ENCODE measurements at regions not wholly inside any gene's neighbourhood (a gene's known extent, or its start where the extent isn't known, plus 50 kb on each side); places are given as distances from the start of the nearest gene placed in this dataset.

DNA sequence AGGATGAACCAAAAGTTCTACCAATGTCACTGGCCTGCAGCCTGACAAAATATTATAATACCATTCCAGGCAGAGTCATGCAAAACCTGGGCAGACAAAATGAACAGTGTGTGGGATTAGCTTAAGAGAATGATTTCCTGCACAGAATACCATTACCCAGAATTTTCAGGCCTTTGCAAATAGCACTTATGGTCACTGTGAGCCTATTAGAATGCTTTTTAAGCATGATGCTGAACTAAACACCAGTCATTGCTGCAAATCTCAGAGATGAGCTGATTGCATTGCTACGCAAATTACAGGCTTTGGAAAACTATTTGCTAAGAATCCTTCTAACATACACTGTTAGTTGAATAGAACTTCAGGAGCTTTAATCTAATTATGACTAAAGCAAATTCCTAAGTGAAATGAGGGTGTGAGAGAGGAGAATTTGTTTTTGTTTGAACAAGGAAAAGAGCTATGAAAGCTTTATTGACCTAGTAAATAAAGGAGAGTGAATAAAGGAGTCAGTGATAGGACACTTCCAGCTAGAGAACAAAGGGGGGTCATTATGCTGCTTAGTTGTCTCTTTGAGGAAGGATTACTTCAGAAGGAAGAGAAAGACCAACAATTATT, 398.8 kb downstream of the HS3ST3B1 start:
- H3K27me3 ChIP-seq (replicated peaks; ENCODE audit: control insufficient read depth, insufficient read depth, low read length): no peaks in the 10 kb centered on the region
- DNase-seq (ENCODE audit: extremely low read depth, insufficient read length): no peak

DNA sequence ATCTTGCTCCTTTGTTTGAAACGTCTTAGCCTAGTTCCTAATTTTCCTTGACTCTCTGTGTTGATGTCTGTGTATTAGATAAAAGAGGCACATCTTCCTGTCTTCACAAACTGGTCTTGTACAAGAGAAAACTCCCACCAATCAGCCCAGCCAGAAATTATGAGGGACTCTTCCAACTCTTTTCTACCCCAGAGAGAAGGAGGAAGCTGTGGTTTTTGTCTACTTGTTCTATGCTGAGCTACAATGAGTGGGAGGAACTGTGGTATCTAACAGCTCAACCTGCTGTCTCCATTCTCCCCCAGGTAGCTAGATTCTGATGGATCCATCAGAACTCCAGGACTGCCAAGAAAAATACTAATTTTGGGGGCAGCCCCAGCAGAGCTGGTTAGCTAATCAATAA, 392.5 kb downstream of the HS3ST3B1 start:
- H3K27me3 ChIP-seq (replicated peaks; ENCODE audit: control insufficient read depth, insufficient read depth, low read length): no peaks in the 10 kb centered on the region
- TF ChIP-seq, protein P1, sequence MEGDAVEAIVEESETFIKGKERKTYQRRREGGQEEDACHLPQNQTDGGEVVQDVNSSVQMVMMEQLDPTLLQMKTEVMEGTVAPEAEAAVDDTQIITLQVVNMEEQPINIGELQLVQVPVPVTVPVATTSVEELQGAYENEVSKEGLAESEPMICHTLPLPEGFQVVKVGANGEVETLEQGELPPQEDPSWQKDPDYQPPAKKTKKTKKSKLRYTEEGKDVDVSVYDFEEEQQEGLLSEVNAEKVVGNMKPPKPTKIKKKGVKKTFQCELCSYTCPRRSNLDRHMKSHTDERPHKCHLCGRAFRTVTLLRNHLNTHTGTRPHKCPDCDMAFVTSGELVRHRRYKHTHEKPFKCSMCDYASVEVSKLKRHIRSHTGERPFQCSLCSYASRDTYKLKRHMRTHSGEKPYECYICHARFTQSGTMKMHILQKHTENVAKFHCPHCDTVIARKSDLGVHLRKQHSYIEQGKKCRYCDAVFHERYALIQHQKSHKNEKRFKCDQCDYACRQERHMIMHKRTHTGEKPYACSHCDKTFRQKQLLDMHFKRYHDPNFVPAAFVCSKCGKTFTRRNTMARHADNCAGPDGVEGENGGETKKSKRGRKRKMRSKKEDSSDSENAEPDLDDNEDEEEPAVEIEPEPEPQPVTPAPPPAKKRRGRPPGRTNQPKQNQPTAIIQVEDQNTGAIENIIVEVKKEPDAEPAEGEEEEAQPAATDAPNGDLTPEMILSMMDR (IDR thresholded peaks at IDR 0.05; ENCODE audit: insufficient read depth, low read length, poor library complexity, severe bottlenecking): no peak
- no peaks in the 10 kb centered on the region for H3K36me3 ChIP-seq (ENCODE audit: control insufficient read depth, insufficient read depth, low read length)
- DNase-seq (ENCODE audit: extremely low read depth, insufficient read length): no peak
- H3K4me3 ChIP-seq (replicated peaks; ENCODE audit: low read depth, low read length): no peak overlapping the region

More for the DNA sequence above, 398.8 kb downstream of the HS3ST3B1 start:
- Histone ChIP-seq H3K36me3 (ENCODE audit: control insufficient read depth, insufficient read depth, low read length) (no peaks in the 10 kb centered on the region), H3K4me3 (replicated peaks; ENCODE audit: low read depth, low read length) (no peak overlapping the region)
- TF ChIP-seq, protein P1 (IDR thresholded peaks at IDR 0.05; ENCODE audit: insufficient read depth, low read length, poor library complexity, severe bottlenecking): no peak

DNA sequence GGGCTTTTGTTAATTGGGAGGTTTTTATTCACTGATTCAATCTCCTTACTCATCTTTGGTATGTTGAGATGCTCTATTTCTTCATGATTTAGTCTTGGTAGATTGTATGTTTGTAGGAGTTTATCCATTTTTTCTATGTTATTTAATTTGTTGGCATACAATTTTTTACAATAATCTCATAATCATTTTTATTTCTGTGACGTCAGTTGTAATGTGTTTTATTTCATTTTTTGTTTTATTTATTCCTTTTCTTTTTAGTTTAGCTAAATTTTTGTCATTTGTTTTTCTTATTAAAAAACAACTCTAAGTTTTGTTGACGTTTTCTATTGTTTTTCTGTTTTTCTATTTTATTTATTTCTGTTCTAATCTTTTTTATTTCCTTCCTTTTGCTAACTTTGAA, 389.8 kb downstream of the HS3ST3B1 start:
- TF ChIP-seq, protein P1 (IDR thresholded peaks at IDR 0.05; ENCODE audit: insufficient read depth, low read length, poor library complexity, severe bottlenecking): no peak
- no peak for DNase-seq (ENCODE audit: extremely low read depth, insufficient read length)
- H3K4me3 ChIP-seq (replicated peaks; ENCODE audit: low read depth, low read length): no peak overlapping the region
- no peaks in the 10 kb centered on the region for H3K36me3 ChIP-seq (ENCODE audit: control insufficient read depth, insufficient read depth, low read length)
- H3K27me3 ChIP-seq (replicated peaks; ENCODE audit: control insufficient read depth, insufficient read depth, low read length): no peaks in the 10 kb centered on the region

DNA sequence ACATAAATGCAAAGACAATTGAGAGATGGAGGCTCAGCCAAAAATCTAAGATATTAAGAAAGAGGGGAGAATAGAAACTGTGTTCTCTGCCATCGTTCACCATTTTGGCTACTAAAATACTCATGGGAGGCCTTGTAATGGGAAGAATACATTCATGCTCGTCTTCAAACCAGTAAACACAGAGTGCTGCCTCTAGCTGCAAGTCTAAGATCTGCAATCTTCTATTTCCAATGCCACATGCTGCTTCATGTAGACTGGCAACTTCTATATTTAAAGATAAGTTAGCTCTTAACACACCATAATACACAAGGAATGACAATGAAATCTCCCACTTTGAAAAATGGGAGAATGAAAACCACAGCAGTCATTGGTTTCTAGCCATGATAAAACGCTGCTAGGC, 387.3 kb downstream of the HS3ST3B1 start:
- Histone ChIP-seq H3K27me3 (replicated peaks; ENCODE audit: control insufficient read depth, insufficient read depth, low read length) (no peaks in the 10 kb centered on the region), H3K36me3 (ENCODE audit: control insufficient read depth, insufficient read depth, low read length) (no peaks in the 10 kb centered on the region), H3K4me3 (replicated peaks; ENCODE audit: low read depth, low read length) (no peak overlapping the region)
- TF ChIP-seq, protein P1 (IDR thresholded peaks at IDR 0.05; ENCODE audit: insufficient read depth, low read length, poor library complexity, severe bottlenecking): no peak
- DNase-seq (ENCODE audit: extremely low read depth, insufficient read length): no peak

GRCh38 chr17:14672830-14673229, 371.9 kb downstream of the HS3ST3B1 start:
- H3K36me3 ChIP-seq (ENCODE audit: control insufficient read depth, insufficient read depth, low read length): no peaks in the 10 kb centered on the region
- no peaks in the 10 kb centered on the region for H3K27me3 ChIP-seq (replicated peaks; ENCODE audit: control insufficient read depth, insufficient read depth, low read length)
- no peak overlapping the region for H3K4me3 ChIP-seq (replicated peaks; ENCODE audit: low read depth, low read length)
- DNase-seq (ENCODE audit: extremely low read depth, insufficient read length): no peak
- TF ChIP-seq, protein P1 (IDR thresholded peaks at IDR 0.05; ENCODE audit: insufficient read depth, low read length, poor library complexity, severe bottlenecking): no peak

- TF ChIP-seq, protein P1 (IDR thresholded peaks at IDR 0.05; ENCODE audit: insufficient read depth, low read length, poor library complexity, severe bottlenecking): no peak
- DNase-seq (ENCODE audit: extremely low read depth, insufficient read length): no peak
- Histone ChIP-seq H3K4me3 (replicated peaks; ENCODE audit: low read depth, low read length) (no peak overlapping the region), H3K36me3 (ENCODE audit: control insufficient read depth, insufficient read depth, low read length) (no peaks in the 10 kb centered on the region), H3K27me3 (replicated peaks; ENCODE audit: control insufficient read depth, insufficient read depth, low read length) (no peaks in the 10 kb centered on the region)
Observed at GRCh38 chr17:14670861-14671260, 370.0 kb downstream of the HS3ST3B1 start.
